ENCODE measurements at regions not wholly inside any gene's neighbourhood (a gene's known extent, or its start where the extent isn't known, plus 50 kb on each side); places are given as distances from the start of the nearest gene placed in this dataset.

DNA sequence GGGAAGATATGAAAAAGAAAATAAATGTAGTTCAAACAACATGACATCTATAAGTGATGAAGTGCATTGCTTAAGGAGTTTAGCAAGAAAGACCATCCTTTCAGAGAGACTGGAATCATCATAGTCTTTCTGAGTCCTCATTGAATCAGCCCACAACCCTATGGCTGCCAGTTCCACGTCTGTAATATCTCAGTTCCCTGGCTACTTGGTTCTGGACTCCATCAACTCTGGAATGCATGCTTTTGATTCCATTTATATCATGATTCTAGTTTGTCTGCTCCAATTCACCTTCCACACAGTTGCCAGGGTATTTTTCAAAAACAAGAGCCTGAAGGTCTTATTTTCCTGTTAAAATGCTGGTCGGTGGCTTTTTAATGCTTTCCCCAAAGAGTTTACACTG, 126.4 kb upstream of the MDFIC start:
- WGBS (ENCODE audit: insufficient coverage, low coverage, missing lambda C conversion rate): 0% methylated on average over 2 of the region's 2 CpGs
- POLR2A ChIA-PET: no interaction called here
- Histone ChIP-seq H4K20me1 (replicated peaks; ENCODE audit: control insufficient read depth, insufficient read depth, low read length) (no peaks in the 10 kb centered on the region), H3K9ac (ENCODE audit: insufficient read depth in 1 of 2, low read depth in 2 of 2, low read length in 2 of 2) (no peak overlapping the region), H3K79me2 (ENCODE audit: control insufficient read depth, insufficient read depth, low read length) (no peaks in the 10 kb centered on the region), H3K4me1 (replicated peaks in 1 of 2; ENCODE audit: control insufficient read depth in 2 of 2, insufficient read depth in 2 of 2, low read length in 2 of 2) (no peaks in the 10 kb centered on the region), H2AFZ (ENCODE audit: low read depth, low read length) (no peak overlapping the region), H3K9me3 (replicated peaks; ENCODE audit: control insufficient read depth, insufficient read depth, low read depth, low read length) (no peaks in the 10 kb centered on the region; the same call in none of the 2 replicates), H3K4me3 (no peak overlapping the region), H3K27ac (ENCODE audit: extremely low read depth, low read depth, low read length) (no peak overlapping the region), H3K27me3 (ENCODE audit: control insufficient read depth in 2 of 2, insufficient read depth in 2 of 2, low read length in 2 of 2) (no peaks in the 10 kb centered on the region), H3K4me2 (ENCODE audit: insufficient read depth, low read length) (no peak overlapping the region), H3K36me3 (ENCODE audit: control insufficient read depth, insufficient read depth, low read length) (no peaks in the 10 kb centered on the region), H3K9me1 (ENCODE audit: control insufficient read depth, insufficient read depth, low read length) (no peaks in the 10 kb centered on the region)
- intact Hi-C loops (cut with micrococcal nuclease): no loop called here
- BruUV-seq (replicated peaks): no TSS peak
- ATAC-seq (no peak), FAIRE-seq (no peak), DNase-seq (ENCODE audit: extremely low read depth in 1 of 4, low spot score in 3 of 4) (no peak)
- CTCF ChIA-PET (ENCODE audit: low intra/inter-chr PET ratio): no interaction called here
- in situ Hi-C loops (cut with MboI): no loop called here
- TF ChIP-seq ZNF707 (CRISPR knock-in tag; conservative IDR thresholded peaks at IDR 0.05): no peak
- TF ChIP-seq HDGF (IDR thresholded peaks at IDR 0.05): no peak
- no peak for TF ChIP-seq NCOA1 (IDR thresholded peaks at IDR 0.05; ENCODE audit: low read depth)
- TF ChIP-seq HNRNPUL1 (IDR thresholded peaks at IDR 0.05; ENCODE audit: low read length): no peak
- TF ChIP-seq GATAD2B (IDR thresholded peaks at IDR 0.05; ENCODE audit: borderline replicate concordance): no peak
- no peak for TF ChIP-seq ELF1 (tag; IDR thresholded peaks at IDR 0.05)
- TF ChIP-seq KLF16 (IDR thresholded peaks at IDR 0.05): no peak
- no peak for TF ChIP-seq PURB (CRISPR knock-in tag; IDR thresholded peaks at IDR 0.05; ENCODE audit: low read depth)
- no peak for TF ChIP-seq BDP1 (IDR thresholded peaks at IDR 0.05; ENCODE audit: insufficient read depth, insufficient read length)

DNA sequence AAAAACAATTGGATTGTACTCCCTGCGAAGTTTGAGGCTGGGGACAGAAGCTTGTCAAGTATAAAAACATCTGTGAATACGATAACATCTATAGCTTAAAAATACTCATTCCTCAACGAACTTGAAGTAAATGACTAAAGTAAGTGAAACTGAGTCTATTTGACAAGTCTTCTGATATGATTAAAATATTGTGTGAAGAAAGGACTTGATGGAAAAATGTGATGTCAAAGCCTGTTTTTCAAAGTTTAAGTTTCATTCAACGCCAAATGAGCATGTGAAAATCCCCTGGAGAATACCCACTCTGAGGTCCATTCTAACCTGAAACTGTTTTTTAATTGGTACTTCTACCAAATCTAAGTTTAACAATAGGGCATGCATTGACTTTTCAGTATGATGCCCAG, 122.3 kb upstream of the MDFIC start:
- TF ChIP-seq, protein P1, sequence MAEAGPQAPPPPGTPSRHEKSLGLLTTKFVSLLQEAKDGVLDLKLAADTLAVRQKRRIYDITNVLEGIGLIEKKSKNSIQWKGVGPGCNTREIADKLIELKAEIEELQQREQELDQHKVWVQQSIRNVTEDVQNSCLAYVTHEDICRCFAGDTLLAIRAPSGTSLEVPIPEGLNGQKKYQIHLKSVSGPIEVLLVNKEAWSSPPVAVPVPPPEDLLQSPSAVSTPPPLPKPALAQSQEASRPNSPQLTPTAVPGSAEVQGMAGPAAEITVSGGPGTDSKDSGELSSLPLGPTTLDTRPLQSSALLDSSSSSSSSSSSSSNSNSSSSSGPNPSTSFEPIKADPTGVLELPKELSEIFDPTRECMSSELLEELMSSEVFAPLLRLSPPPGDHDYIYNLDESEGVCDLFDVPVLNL (CRISPR knock-in tag; IDR thresholded peaks at IDR 0.05; ENCODE audit: low read depth): no peak
- no peak for ATAC-seq
- in situ Hi-C loops (cut with MboI): no loop called here
- 0% methylated on average over 4 of the region's 4 CpGs for WGBS (ENCODE audit: insufficient coverage, low coverage, missing lambda C conversion rate)
- Histone ChIP-seq H3K4me2 (ENCODE audit: insufficient read depth, low read length) (no peak overlapping the region), H3K27ac (ENCODE audit: extremely low read depth, low read depth, low read length) (no peak overlapping the region), H3K79me2 (ENCODE audit: control insufficient read depth, insufficient read depth, low read length) (no peaks in the 10 kb centered on the region), H3K9me3 (replicated peaks; ENCODE audit: control insufficient read depth, insufficient read depth, low read depth, low read length) (no peaks in the 10 kb centered on the region), H4K20me1 (replicated peaks; ENCODE audit: control insufficient read depth, insufficient read depth, low read length) (no peaks in the 10 kb centered on the region), H3K27me3 (ENCODE audit: control insufficient read depth in 2 of 2, insufficient read depth in 2 of 2, low read length in 2 of 2) (no peaks in the 10 kb centered on the region), H2AFZ (ENCODE audit: low read depth, low read length) (no peak overlapping the region), H3K9ac (ENCODE audit: insufficient read depth in 1 of 2, low read depth in 2 of 2, low read length in 2 of 2) (no peak overlapping the region), H3K9me1 (ENCODE audit: control insufficient read depth, insufficient read depth, low read length) (no peaks in the 10 kb centered on the region), H3K4me1 (replicated peaks in 1 of 2; ENCODE audit: control insufficient read depth in 2 of 2, insufficient read depth in 2 of 2, low read length in 2 of 2) (no peaks in the 10 kb centered on the region), H3K36me3 (ENCODE audit: control insufficient read depth, insufficient read depth, low read length) (no peaks in the 10 kb centered on the region), H3K4me3 (no peak overlapping the region)
- ChIA-PET CTCF (ENCODE audit: low intra/inter-chr PET ratio) (no interaction called here), POLR2A (no interaction called here)
- intact Hi-C loops (cut with micrococcal nuclease): no loop called here
- DNase-seq (ENCODE audit: extremely low read depth in 1 of 4, low spot score in 3 of 4): no peak
- BruUV-seq (replicated peaks): no TSS peak
- peak; percentile 42 for FAIRE-seq
